H54 (cell line): ENCODE measurements at regions not wholly inside any gene's neighbourhood (a gene's known extent, or its start where the extent isn't known, plus 50 kb on each side); places are given as distances from the start of the nearest gene placed in this dataset.

Experiments used
- DNase-seq: peaks from one replicate; pipeline ENCODE4 v3.0.0; 2011; ENCODE audit warnings: low spot score, mixed read lengths; ENCODE audit not compliant: insufficient read length
- FAIRE-seq: peaks from 3 replicates; lab custom pipeline; 2011; peaks lifted over from hg19 to GRCh38; lab: Jason Lieb, UNC
- POLR2A ChIP-seq: IDR thresholded peaks from 2 replicates; pipeline ENCODE4 v1.6.1; 2011; ENCODE audit warnings: low read depth, mild to moderate bottlenecking, low read length

GRCh38 chr12:27190761-27191160 lies 53.3 kb upstream of the STK38L start:
- no peak for DNase-seq

GRCh38 chr12:27191531-27191930 lies 52.6 kb upstream of the STK38L start:
- no peak for FAIRE-seq
- DNase-seq, result no peak
- no peak for TF ChIP-seq POLR2A

More at GRCh38 chr12:27190761-27191160, 53.3 kb upstream of the STK38L start:
- no peak for FAIRE-seq
- TF ChIP-seq POLR2A, result no peak

- no peak for TF ChIP-seq POLR2A
- DNase-seq, result no peak
- FAIRE-seq, result no peak
Measured at GRCh38 chr12:27192118-27192802, 51.8 kb upstream of the STK38L start.

- no peak for TF ChIP-seq POLR2A
- DNase-seq (no peak), FAIRE-seq (no peak)
Measured at GRCh38 chr12:27193106-27193505, 51.0 kb upstream of the STK38L start.

- TF ChIP-seq POLR2A, result no peak
- FAIRE-seq (no peak), DNase-seq (no peak)
Measured at GRCh38 chr12:27193854-27194544, 50.1 kb upstream of the STK38L start.
